OCI-LY3 (cell line): ENCODE measurements at regions not wholly inside any gene's neighbourhood (a gene's known extent, or its start where the extent isn't known, plus 50 kb on each side); places are given as distances from the start of the nearest gene placed in this dataset.

Experiments used
- H2AFZ ChIP-seq: fragments of 200-600, 300-600 bp; shearing (Covaris generic); 2 replicates; pipeline ENCODE4 v1.6.0; 2014; ENCODE audit warnings: antibody characterized with exemption, low read depth, low read length
- H3K27ac ChIP-seq: fragments of 200-600, 300-600 bp; sonication (generic); 2 replicates; pipeline ENCODE4 v1.5.1; 2014; ENCODE audit warnings: mild to moderate bottlenecking, low read length, moderate library complexity, mixed read lengths
- H3K27me3 ChIP-seq: fragments of 200-600, 300-600 bp; sonication (generic); 2 replicates; pipeline ENCODE4 v1.6.1; 2014; ENCODE audit warnings: low read depth, low read length, mixed read lengths
- H3K36me3 ChIP-seq: fragments of 200-600, 300-600 bp; sonication (generic); replicated peaks from 2 replicates; pipeline ENCODE3; 2014; ENCODE audit warnings: low read depth, low read length, mixed read lengths
- H3K4me1 ChIP-seq: fragments of 300-600, 200-600 bp; sonication (generic); 2 replicates; pipeline ENCODE4 v1.6.1; 2014; ENCODE audit warnings: low read length, mixed read lengths
- H3K4me2 ChIP-seq: fragments of 200-600, 300-600 bp; sonication (generic); 2 replicates; pipeline ENCODE4 v1.6.1; 2014; ENCODE audit warnings: low read length, mixed read lengths
- H3K4me3 ChIP-seq: fragments of 300-600, 200-600 bp; sonication (generic); 2 replicates; pipeline ENCODE4 v1.5.1; 2014; ENCODE audit warnings: antibody characterized with exemption, mild to moderate bottlenecking, low read length, moderate library complexity
- H3K79me2 ChIP-seq: fragments of 300-600, 200-600 bp; shearing (Covaris generic); 2 replicates; pipeline ENCODE4 v1.6.1; 2014; ENCODE audit warnings: mild to moderate bottlenecking, low read length, mixed read lengths
- H3K9ac ChIP-seq: fragments of 300-600, 200-600 bp; shearing (Covaris generic); 2 replicates; pipeline ENCODE4 v1.6.0; 2014; ENCODE audit warnings: mild to moderate bottlenecking, low read length, moderate library complexity
- H3K9me3 ChIP-seq: fragments of 200-600, 300-600 bp; shearing (Covaris generic); 2 replicates; pipeline ENCODE4 v1.6.1; 2014; ENCODE audit warnings: low read length, mixed read lengths; ENCODE audit not compliant: insufficient read depth
- H4K20me1 ChIP-seq: fragments of 200-600, 300-600 bp; sonication (generic); 2 replicates; pipeline ENCODE4 v1.6.1; 2016; ENCODE audit warnings: low read length, mixed read lengths; ENCODE audit not compliant: insufficient read depth
- CTCF ChIP-seq: fragments of 200-600, 300-600 bp; sonication (generic); IDR thresholded peaks from 2 replicates; pipeline ENCODE4 v1.5.1; 2014; ENCODE audit warnings: antibody characterized with exemption, low read length, low read depth
- EZH2phosphoT487 ChIP-seq: fragments of 200-600 bp; shearing (Covaris generic); IDR thresholded peaks from 2 replicates; pipeline ENCODE4 v1.6.1; 2018; ENCODE audit warnings: antibody characterized with exemption, mixed run types, low read depth

GRCh38 chr20:53786445-53787267 is 193.0 kb upstream of the ZNF217 start:
- no peaks in the 10 kb centered on the region for H3K79me2 ChIP-seq
- H3K4me2 ChIP-seq, result no peak overlapping the region
- H4K20me1 ChIP-seq, result no peaks in the 10 kb centered on the region
- H3K27ac ChIP-seq, result no peak overlapping the region
- peaks cover 26% of the 10 kb centered on the region; the same call in 1 of the 2 replicates for H3K27me3 ChIP-seq
- no peak overlapping the region for H3K4me3 ChIP-seq
- no peak overlapping the region for H2AFZ ChIP-seq
- H3K4me1 ChIP-seq, result peaks cover 7% of the 10 kb centered on the region; the same call in 1 of the 2 replicates
- no peaks in the 10 kb centered on the region for H3K36me3 ChIP-seq
- no peak overlapping the region for H3K9ac ChIP-seq
- TF ChIP-seq CTCF (no peak), EZH2phosphoT487 (no peak)
- no peaks in the 10 kb centered on the region for H3K9me3 ChIP-seq

DNA sequence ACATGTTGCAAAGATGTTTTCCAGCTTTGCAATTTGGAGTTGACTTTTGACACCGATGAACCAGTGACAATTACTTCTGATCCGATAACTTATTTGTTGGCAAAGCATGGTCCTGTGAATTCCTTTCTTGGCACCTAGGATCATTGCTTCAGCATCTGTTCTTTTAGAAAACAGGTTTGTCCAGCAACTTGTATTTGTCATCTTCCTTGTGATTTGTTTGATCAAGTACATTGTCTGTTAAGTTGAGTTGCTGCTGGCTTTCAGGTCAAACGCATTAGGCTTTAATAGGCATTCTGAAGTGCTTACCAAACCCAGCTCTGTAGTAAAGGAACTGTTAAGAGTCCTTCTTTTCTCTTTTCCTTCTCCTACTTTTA is 192.4 kb upstream of the ZNF217 start:
- no peak overlapping the region for H2AFZ ChIP-seq
- no peaks in the 10 kb centered on the region for H3K79me2 ChIP-seq
- peaks cover 26% of the 10 kb centered on the region; the same call in 1 of the 2 replicates for H3K27me3 ChIP-seq
- no peak overlapping the region for H3K27ac ChIP-seq
- no peak overlapping the region for H3K4me2 ChIP-seq
- H3K4me3 ChIP-seq, result no peak overlapping the region
- H3K9me3 ChIP-seq, result no peaks in the 10 kb centered on the region
- H3K36me3 ChIP-seq, result no peaks in the 10 kb centered on the region
- TF ChIP-seq EZH2phosphoT487 (no peak), CTCF (no peak)
- peaks cover 7% of the 10 kb centered on the region; the same call in 1 of the 2 replicates for H3K4me1 ChIP-seq
- no peaks in the 10 kb centered on the region for H4K20me1 ChIP-seq
- H3K9ac ChIP-seq, result no peak overlapping the region

DNA sequence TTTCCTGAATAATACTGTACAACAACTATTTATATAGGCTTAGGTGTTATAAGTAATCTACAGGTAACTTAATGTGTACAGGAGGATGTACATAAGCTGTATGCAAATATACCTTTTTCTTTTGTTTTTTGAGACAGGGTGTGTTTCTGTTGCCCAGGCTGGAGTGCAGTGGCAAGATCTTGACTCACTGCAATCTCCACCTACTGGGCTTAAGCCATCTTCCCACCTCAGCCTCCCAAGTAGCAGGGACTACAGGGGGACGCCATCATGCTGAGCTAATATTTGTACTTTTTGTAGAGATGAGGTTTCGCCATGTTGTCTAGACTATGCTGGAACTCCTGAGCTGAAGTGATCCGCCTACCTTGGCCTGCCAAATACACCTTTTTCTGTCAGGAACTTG is 191.7 kb upstream of the ZNF217 start:
- no peak overlapping the region for H2AFZ ChIP-seq
- H3K4me3 ChIP-seq, result no peak overlapping the region
- TF ChIP-seq CTCF, result no peak
- TF ChIP-seq EZH2phosphoT487, result no peak
- no peaks in the 10 kb centered on the region for H4K20me1 ChIP-seq
- no peak overlapping the region for H3K9ac ChIP-seq
- no peaks in the 10 kb centered on the region for H3K9me3 ChIP-seq
- no peak overlapping the region for H3K4me2 ChIP-seq
- H3K79me2 ChIP-seq, result no peaks in the 10 kb centered on the region
- H3K36me3 ChIP-seq, result no peaks in the 10 kb centered on the region
- H3K4me1 ChIP-seq, result peaks cover 7% of the 10 kb centered on the region; the same call in 1 of the 2 replicates
- H3K27ac ChIP-seq, result no peak overlapping the region
- H3K27me3 ChIP-seq, result peaks cover 26% of the 10 kb centered on the region; the same call in 1 of the 2 replicates

DNA sequence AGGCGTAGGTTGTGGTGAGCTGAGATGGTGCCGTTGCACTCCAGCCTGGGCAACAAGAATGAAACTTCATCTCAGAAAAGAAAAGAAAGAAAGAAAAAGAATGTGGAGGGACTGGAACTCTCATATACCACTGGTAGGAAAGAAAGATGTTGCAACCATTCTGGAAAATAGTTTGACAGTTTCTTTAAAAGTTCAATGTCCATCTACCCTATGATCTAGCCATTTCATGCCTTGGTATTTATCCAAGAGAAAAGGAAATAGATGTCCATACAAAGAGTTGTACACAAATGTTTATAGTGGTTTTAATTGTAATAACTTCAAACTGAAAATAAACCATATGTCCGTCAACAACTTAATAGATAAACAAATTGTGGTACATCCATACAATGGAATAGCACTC is 190.1 kb upstream of the ZNF217 start:
- H3K9me3 ChIP-seq, result no peaks in the 10 kb centered on the region
- H3K27ac ChIP-seq, result no peak overlapping the region
- H2AFZ ChIP-seq, result no peak overlapping the region
- H4K20me1 ChIP-seq, result no peaks in the 10 kb centered on the region
- H3K9ac ChIP-seq, result no peak overlapping the region
- H3K4me3 ChIP-seq, result no peak overlapping the region
- H3K79me2 ChIP-seq, result no peaks in the 10 kb centered on the region
- peaks cover 7% of the 10 kb centered on the region; the same call in 1 of the 2 replicates for H3K4me1 ChIP-seq
- TF ChIP-seq EZH2phosphoT487, result no peak
- no peak for TF ChIP-seq CTCF
- no peaks in the 10 kb centered on the region for H3K36me3 ChIP-seq
- peaks cover 21% of the 10 kb centered on the region; the same call in 1 of the 2 replicates for H3K27me3 ChIP-seq
- no peak overlapping the region for H3K4me2 ChIP-seq
